ENCODE measurements at regions not wholly inside any gene's neighbourhood (a gene's known extent, or its start where the extent isn't known, plus 50 kb on each side); places are given as distances from the start of the nearest gene placed in this dataset.
A peak's percentile ranks its signal among the peaks of the same experiment; 100 is the strongest.
"Not testable (repeated sequence)": the region's sequence is repeated elsewhere in the genome, so short reads cannot be mapped to it uniquely, and the experiment has no call there.

- no peak for DNase-seq
Observed at GRCh38 chr11:87545858-87546257, 508.1 kb downstream of the TMEM135 start.

DNA sequence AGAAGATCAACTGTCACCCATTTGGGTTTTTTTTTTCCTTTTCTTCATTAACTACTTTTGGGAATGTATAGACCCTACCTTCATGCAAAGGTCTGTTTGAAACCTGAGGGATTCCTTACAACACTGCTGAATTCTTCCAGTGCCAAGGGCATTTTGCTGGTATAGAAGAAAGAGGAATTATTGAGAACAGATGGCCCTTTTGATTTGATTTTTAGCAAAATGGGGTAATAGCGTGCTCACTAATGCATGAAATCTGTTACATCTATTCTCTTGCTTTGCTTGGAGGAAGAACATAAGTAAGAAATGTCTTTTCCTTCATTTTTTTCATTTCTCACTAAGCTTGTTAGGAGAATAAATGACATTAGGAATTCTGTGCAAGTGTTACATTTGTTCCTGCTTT is 501.9 kb downstream of the TMEM135 start:
- DNase-seq, result no peak

DNA sequence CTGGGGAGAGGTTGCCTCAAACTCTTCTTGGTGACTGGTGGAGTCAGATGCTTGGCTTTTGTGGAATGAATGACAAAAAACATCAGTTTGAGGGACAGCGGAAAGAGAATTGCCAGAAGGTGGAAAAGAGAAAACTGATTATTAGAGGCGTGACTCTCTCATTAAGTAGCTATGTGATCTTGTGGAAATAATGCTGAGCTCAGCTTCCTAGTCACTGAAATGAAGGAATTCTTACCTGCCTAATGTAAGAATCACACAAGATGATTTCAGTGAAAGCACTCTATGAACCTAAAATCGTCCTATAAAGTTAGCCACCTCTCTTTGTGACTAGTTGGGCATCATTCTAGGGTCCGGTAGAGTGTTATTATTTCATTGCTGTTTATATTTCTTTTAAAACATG is 498.8 kb downstream of the TMEM135 start:
- no peak for DNase-seq

DNA sequence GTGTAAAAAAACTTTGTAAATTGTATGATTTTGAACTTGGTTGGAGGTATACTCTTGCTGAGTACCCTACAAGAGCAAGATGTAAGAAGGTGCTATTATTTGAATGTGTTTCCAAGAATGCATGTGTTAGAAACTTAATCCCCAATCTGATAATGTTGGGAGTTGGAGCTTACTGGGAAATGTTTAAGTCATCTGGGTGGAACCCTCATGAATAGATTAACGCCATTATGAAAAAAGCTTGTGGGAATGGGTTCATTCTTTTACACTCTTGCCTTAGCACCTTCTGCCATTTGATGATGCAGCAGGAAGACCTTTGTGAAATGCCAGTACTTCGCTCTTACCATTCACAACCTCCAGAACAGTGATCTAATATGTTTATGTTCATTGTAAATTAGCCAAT is 498.3 kb downstream of the TMEM135 start:
- no peak for DNase-seq

GRCh38 chr11:87535513-87535912 is 497.8 kb downstream of the TMEM135 start:
- DNase-seq, result no peak

DNA sequence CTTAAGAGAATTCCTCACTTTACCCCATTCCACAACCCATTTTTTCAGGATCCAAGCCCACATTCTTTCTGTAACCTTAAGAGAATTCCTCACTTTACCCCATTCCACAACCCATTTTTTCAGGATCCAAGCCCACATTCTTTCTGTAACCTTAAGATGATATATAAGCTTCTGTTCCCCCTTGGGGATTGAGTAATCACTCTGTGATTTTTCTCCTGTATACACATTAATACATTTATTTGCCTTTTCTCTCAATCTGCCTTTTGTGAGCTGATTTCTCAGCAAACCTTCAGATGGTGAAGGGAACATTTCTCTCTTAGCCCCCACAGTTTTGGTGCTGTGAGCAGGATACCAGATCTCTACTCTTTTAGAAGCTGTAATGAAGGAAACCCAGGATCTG is 494.1 kb downstream of the TMEM135 start:
- not testable (repeated sequence) for DNase-seq

DNA sequence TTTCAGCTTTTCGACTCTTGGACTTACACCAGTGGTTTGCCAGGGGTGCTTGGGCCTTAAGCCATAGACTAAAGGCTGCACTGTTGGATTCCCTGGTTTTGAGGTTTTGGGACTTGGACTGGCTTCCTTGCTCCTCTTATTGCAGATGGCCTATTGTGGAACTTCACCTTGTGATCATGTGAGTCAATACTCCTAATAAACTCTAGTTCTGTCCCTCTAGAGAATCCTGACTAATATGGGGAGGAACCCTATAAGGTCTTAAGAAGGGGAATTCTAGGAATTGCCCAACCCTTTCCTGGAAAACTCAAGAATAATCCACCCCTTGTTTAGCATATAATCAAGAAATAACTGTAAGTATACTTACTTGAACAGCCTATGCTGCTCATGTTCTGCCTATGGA is 491.8 kb downstream of the TMEM135 start:
- no peak for DNase-seq

- DNase-seq, result no peak
Observed at GRCh38 chr11:87528752-87529151, 491.0 kb downstream of the TMEM135 start.

DNA sequence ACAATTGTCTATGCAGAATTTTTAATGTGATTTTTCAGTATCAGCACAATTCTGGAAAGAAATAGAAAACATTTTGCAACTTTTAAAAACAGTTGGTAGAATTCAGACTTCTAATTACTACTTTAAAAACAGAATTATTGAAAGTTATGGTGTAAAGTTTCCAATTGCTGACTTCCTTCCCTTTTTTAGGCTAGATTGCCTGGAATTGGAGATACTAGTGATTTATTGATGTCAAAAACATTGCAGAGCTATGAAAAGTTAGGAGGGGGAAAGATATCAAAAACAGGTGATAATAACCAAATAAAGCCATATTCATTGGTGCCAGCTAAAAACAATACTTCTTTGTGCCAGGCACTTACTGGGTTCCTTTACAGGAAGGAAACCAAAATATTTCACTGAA is 485.5 kb downstream of the TMEM135 start:
- DNase-seq, result no peak

DNA sequence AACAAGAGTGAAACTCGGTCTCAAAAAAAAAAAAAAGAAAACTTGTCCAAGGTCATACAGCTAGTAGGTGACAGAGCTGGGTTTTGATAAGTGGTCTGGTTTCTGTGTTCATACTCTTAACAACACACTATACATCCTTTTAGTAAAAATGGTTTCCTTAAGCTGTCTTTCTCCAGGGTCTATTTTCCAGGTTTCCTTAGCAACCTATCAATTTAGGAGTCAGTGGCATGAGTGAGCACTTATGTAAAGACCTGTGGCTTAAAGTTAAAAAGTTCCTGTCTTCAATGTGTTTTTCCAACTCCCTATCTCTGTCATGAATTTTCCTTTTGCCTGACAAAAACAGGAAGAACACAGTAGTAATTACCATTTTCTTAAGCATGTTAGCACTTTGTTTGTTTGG is 480.5 kb downstream of the TMEM135 start:
- DNase-seq, result no peak

- no peak for DNase-seq
Observed at GRCh38 chr11:87517351-87517750, 479.6 kb downstream of the TMEM135 start.

DNA sequence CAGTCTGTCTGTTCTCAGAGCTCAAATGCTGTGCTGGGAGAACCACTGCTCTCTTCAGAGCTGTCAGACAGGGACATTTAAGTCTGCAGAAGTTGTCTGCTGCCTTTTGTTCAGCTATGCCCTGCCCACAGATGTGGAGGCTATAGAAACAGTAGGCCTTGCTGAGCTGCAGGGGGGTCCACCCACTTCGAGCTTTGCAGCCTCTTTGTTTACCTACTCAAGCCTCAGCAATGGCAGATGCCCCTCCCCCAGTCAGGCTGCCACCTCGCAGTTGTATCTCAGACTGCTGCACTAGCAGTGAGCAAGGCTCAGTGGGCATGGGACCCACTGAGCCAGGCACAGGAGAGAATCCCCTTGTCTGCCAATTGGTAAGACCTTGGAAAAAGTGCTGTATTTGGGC is 470.0 kb downstream of the TMEM135 start:
- not testable (repeated sequence) for DNase-seq

GRCh38 chr11:87506946-87507345 is 469.2 kb downstream of the TMEM135 start:
- not testable (repeated sequence) for DNase-seq

GRCh38 chr11:87501388-87501787 is 463.7 kb downstream of the TMEM135 start:
- DNase-seq, result no peak

DNA sequence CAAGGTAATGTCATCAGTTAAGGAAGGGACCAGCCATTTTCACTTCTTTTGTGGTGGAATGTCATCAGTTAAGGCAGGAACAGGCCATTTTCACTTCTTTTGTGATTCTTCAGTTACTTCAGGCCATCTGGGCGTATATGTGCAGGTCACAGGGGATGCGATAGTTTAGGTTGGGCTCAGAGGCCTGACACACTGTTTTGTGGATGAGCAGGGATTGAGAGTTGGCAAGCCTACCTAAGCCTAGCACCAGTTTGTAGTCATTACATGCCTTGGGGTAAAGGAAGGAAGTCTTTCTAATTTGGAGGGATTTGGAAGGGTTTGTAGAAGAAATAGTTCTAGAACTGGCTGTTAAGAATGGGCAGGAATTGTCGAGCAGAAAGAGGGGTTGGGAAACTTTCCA is 457.2 kb downstream of the TMEM135 start:
- not testable (repeated sequence) for DNase-seq

DNA sequence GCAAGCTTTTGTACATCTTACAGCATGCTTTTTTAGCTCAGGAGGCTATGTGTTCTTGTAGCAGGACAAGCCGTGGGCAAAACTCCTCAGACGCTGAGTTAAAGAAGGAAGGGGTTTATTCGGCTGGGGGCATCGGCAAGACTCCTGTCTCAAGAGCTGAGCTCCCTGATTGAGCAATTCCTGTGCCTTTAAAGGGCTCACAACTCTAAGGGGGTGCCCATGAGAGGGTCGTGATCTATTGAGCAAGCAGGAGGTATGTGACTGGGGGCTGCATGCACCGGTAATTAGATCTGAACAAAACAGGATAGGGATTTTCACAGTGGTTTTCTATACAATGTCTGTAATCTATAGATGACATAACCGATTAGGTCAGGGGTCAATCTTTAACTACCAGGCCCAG is 456.3 kb downstream of the TMEM135 start:
- DNase-seq, result not testable (repeated sequence)

GRCh38 chr11:87493516-87493915 is 455.8 kb downstream of the TMEM135 start:
- no peak for DNase-seq

DNA sequence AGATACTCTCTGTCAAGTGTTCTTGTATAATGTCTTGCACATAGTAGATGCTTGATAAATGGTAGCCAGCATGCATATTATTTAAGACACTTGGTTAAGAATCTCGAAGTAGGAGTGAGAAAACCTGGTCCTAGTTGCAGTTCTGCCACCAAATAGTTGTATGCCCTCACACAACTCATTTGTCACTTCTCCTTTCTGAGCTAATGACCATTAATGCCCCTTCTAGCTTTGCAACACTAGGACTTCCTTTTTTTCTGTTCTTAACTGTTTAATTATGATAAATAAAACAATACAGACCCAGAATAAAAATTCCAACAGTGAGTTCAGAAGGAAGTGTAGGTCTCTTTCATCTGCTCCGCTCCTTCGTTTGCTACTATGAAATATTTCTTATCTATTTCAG is 453.6 kb downstream of the TMEM135 start:
- no peak for DNase-seq

DNA sequence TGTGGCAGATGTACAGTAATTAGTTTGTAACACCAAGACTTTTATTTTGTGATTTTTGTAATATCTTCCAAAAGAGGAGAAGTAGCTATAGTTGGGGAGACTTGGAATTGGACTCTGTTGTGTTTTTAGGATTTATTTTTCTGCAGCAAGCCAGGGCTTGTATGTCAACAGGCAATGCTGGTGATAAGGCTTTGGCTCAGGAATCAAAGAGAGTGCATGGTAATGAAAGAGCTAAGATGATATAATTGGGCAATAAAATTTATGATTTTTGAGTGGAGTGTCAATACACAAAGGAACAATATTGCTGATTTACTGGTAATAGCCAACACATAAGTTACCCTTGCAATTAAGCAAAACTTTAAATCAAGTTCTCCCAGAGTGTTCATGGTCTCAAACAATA is 452.9 kb downstream of the TMEM135 start:
- DNase-seq, result no peak

DNA sequence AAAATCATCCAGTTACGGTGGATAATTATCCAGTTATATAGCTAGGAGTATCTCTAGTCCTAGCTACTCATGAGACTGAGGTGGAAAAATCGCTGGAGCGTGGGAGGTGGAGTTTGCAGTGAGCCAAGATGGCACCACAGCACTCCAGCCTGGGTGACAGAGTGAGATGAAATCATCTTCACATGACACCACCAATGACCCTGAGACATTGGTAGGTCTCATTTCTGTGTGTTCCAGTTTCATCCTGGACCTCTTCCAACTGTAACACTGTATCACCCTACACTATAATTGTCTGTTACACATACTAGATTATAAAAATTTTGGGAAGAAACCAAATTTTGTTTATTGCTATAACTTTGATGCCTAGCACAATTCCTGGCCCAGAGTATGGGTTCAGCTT is 446.8 kb downstream of the TMEM135 start:
- DNase-seq, result no peak

- DNase-seq, result no peak
Observed at GRCh38 chr11:87477321-87477720, 439.6 kb downstream of the TMEM135 start.

GRCh38 chr11:87473174-87473573 is 435.4 kb downstream of the TMEM135 start:
- no peak for DNase-seq

- DNase-seq, result no peak
Observed at GRCh38 chr11:87466223-87466622, 428.5 kb downstream of the TMEM135 start.

DNA sequence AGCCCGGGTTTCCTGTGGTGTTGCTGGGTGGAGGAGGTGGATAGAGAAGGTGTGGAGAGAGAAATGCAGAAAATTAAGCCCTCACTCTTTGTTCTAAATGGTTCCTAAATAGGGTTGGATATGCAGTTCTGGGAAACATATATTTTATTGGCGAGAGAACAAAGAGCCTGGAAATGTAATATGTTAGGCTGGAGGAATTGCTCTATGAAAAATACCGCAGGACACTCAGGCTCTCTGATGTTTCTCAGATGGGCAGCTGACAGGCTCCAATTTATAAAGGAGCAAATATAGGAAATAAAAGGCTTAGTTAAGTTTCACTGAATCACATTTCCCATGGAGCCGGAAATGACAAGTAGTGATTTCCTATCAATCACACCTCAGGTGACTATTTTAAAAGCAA is 428.0 kb downstream of the TMEM135 start:
- no peak for DNase-seq

- DNase-seq, result peak; percentile 9
Observed at GRCh38 chr11:87463486-87464102, 425.9 kb downstream of the TMEM135 start.
